Brain microvascular endothelial cell (primary cell): ENCODE measurements at regions not wholly inside any gene's neighbourhood (a gene's known extent, or its start where the extent isn't known, plus 50 kb on each side); places are given as distances from the start of the nearest gene placed in this dataset.

ENCODE experiments used
- DNase-seq: peaks from one replicate; pipeline ENCODE4 v3.0.0-alpha.2; 2020
- H3K27ac ChIP-seq: fragments of 250-450 bp; sonication (Bioruptor Pico); 2 replicates; pipeline ENCODE4 v1.5.1; 2020; ENCODE audit warnings: mild to moderate bottlenecking, moderate library complexity
- H3K27me3 ChIP-seq: fragments of 250-450 bp; sonication (Bioruptor Pico); replicated peaks from 2 replicates; pipeline ENCODE4 v1.5.1; 2020; ENCODE audit warnings: mild to moderate bottlenecking
- H3K36me3 ChIP-seq: fragments of 250-450 bp; sonication (Bioruptor Pico); replicated peaks from 2 replicates; pipeline ENCODE4 v1.5.1; 2020; ENCODE audit warnings: mild to moderate bottlenecking
- H3K4me3 ChIP-seq: 2 replicates; pipeline ENCODE4 v1.5.1; 2011; ENCODE audit warnings: low read depth, mild to moderate bottlenecking, control low read depth, low read length, moderate library complexity
- in situ Hi-C: cut with HindIII; loops from 2 replicates; pipeline ENCODE4 v1.10.0; 2017; ENCODE audit warnings: low sequenced_read_pairs, low pct_ligation_motif_present
- TF ChIP-seq, protein P1 (sequence below): IDR thresholded peaks from 2 replicates; pipeline ENCODE4 v1.5.1; 2011; ENCODE audit warnings: low read depth, mild to moderate bottlenecking, moderate library complexity, low read length, control low read depth, inconsistent platforms; ENCODE audit errors: missing control alignments

- Histone ChIP-seq H3K27ac (no peak overlapping the region), H3K4me3 (no peak overlapping the region), H3K36me3 (no peaks in the 10 kb centered on the region), H3K27me3 (no peaks in the 10 kb centered on the region)
- no peak for DNase-seq
- TF ChIP-seq, protein P1, sequence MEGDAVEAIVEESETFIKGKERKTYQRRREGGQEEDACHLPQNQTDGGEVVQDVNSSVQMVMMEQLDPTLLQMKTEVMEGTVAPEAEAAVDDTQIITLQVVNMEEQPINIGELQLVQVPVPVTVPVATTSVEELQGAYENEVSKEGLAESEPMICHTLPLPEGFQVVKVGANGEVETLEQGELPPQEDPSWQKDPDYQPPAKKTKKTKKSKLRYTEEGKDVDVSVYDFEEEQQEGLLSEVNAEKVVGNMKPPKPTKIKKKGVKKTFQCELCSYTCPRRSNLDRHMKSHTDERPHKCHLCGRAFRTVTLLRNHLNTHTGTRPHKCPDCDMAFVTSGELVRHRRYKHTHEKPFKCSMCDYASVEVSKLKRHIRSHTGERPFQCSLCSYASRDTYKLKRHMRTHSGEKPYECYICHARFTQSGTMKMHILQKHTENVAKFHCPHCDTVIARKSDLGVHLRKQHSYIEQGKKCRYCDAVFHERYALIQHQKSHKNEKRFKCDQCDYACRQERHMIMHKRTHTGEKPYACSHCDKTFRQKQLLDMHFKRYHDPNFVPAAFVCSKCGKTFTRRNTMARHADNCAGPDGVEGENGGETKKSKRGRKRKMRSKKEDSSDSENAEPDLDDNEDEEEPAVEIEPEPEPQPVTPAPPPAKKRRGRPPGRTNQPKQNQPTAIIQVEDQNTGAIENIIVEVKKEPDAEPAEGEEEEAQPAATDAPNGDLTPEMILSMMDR = no peak
- in situ Hi-C loops = no loop called here
Observed at GRCh38 chr14:22416193-22416592, 172.8 kb downstream of the DAD1 start.

DNA sequence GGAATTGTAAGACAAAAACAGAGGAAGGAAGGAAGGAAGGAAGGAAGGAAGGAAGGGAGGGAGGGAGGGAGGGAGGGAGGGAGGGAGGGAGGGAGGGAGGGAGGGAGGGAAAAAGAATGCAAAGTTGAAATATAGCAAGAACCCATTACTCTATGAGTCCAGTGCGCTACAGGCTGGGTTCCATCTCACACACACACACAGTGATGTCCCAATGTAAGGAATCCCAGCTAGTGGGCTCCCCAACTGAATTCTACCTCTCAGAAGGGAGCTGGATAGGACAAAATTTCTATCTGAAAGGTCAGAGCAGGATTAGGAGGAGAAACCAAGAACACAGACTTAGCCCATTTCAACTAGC lies 173.4 kb downstream of the DAD1 start:
- H3K36me3 ChIP-seq = no peaks in the 10 kb centered on the region
- DNase-seq = no peak
- in situ Hi-C loops = no loop called here
- TF ChIP-seq, protein P1 = no peak
- H3K27me3 ChIP-seq = no peaks in the 10 kb centered on the region
- no peak overlapping the region for H3K4me3 ChIP-seq
- no peak overlapping the region for H3K27ac ChIP-seq

GRCh38 chr14:22414876-22415604 lies 174.0 kb downstream of the DAD1 start:
- in situ Hi-C loops = no loop called here
- no peak for DNase-seq
- Histone ChIP-seq H3K27me3 (no peaks in the 10 kb centered on the region), H3K4me3 (no peak overlapping the region), H3K27ac (no peak overlapping the region), H3K36me3 (no peaks in the 10 kb centered on the region)
- TF ChIP-seq, protein P1 = no peak

GRCh38 chr14:22412926-22413411 lies 176.1 kb downstream of the DAD1 start:
- in situ Hi-C loops = no loop called here
- H3K36me3 ChIP-seq = no peaks in the 10 kb centered on the region
- DNase-seq = no peak
- no peaks in the 10 kb centered on the region for H3K27me3 ChIP-seq
- no peak overlapping the region for H3K4me3 ChIP-seq
- H3K27ac ChIP-seq = no peak overlapping the region
- TF ChIP-seq, protein P1 = no peak

- H3K27me3 ChIP-seq = no peaks in the 10 kb centered on the region
- H3K27ac ChIP-seq = no peak overlapping the region
- no peak for DNase-seq
- H3K4me3 ChIP-seq = no peak overlapping the region
- in situ Hi-C loops = no loop called here
- TF ChIP-seq, protein P1 = no peak
- no peaks in the 10 kb centered on the region for H3K36me3 ChIP-seq
Observed at GRCh38 chr14:22411398-22412055, 177.5 kb downstream of the DAD1 start.
